Motor neuron (in vitro differentiated cells): ENCODE measurements at regions not wholly inside any gene's neighbourhood (a gene's known extent, or its start where the extent isn't known, plus 50 kb on each side); places are given as distances from the start of the nearest gene placed in this dataset.
A peak's percentile ranks its signal among the peaks of the same experiment; 100 is the strongest.
"Not testable (repeated sequence)": the region's sequence is repeated elsewhere in the genome, so short reads cannot be mapped to it uniquely, and the experiment has no call there.

Source experiments
- ATAC-seq, 8 experiments: fragments of 200-7000 bp; cut with Tn5 transposase; replicated peaks in 6 of 8; 2 replicates each; pipeline ENCODE4 v1.8.0; 2021; ENCODE audit warnings: mild to moderate bottlenecking in 8 of 8, moderate library complexity in 8 of 8
- H3K27ac ChIP-seq, 2 donors: fragments of 250-450 bp; sonication (Bioruptor Pico); 2 replicates each; pipeline ENCODE4 v1.9.0; 2021; ENCODE audit warnings: antibody characterized with exemption in 2 of 2, mild to moderate bottlenecking in 2 of 2, moderate library complexity in 1 of 2
- H3K4me1 ChIP-seq, 2 donors: fragments of 250-450 bp; sonication (Bioruptor Pico); replicated peaks in 1 of 2; 2 replicates each; pipeline ENCODE4 v1.6.1; 2021; ENCODE audit warnings: antibody characterized with exemption in 2 of 2, mild to moderate bottlenecking in 2 of 2, moderate library complexity in 1 of 2
- H3K4me3 ChIP-seq, 5 donors: fragments of 250-450 bp; sonication (Bioruptor Pico); 2 replicates each; pipeline ENCODE4 v1.9.0; 2021; ENCODE audit warnings: antibody characterized with exemption in 5 of 5, mild to moderate bottlenecking in 5 of 5, moderate library complexity in 4 of 5
- WGBS, 10 experiments: fragments of 450-650 bp; shearing (Covaris generic); methylation state at CpG; one replicate each; pipeline ENCODE4 v1.0.0; 2022; 5-methylcytosine and 5-hydroxymethylcytosine counted together
- in situ Hi-C, 9 experiments: fragments of 400-800 bp; cut with MboI; loops; one replicate each; pipeline ENCODE4 v1.15.0; 2021; ENCODE audit warnings: low sequenced_read_pairs in 9 of 9, low pct_unique_long_range_greater_than_20kb in 2 of 9; ENCODE audit not compliant: unreplicated experiment in 9 of 9

DNA sequence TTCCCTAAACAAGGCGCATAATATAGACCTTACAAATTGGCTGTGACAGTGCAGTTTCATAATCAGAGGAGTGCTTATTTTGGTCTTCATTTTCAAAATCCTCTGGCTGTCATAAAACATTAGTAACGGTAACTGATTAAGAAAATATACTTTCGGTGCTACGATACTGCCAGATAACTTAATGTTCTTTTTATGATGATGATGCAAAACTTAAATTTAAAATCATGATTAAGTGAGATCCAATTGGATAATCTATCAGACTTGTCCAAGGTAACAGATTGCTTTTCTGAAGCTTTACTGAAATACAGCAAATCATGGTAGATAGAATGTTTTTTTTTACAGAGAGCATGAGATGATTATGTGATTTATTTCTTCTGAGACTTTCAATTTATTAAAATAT lies 364.2 kb upstream of the CNTN3 start:
- 65 to 100% (median 89%) methylated on average over 1 to 4 of the region's 4 CpGs for WGBS, 10 experiments
- in situ Hi-C loops, result loop anchor here in 1 of 9 experiments (25.0 kb wide), 3 partner anchors 316 to 1091 kb away; no protein-coding TSS in a partner anchor
- Histone ChIP-seq H3K4me3 (no peak overlapping the region), H3K4me1 (no peaks in the 10 kb centered on the region), H3K27ac (no peak overlapping the region)
- no peak for ATAC-seq

DNA sequence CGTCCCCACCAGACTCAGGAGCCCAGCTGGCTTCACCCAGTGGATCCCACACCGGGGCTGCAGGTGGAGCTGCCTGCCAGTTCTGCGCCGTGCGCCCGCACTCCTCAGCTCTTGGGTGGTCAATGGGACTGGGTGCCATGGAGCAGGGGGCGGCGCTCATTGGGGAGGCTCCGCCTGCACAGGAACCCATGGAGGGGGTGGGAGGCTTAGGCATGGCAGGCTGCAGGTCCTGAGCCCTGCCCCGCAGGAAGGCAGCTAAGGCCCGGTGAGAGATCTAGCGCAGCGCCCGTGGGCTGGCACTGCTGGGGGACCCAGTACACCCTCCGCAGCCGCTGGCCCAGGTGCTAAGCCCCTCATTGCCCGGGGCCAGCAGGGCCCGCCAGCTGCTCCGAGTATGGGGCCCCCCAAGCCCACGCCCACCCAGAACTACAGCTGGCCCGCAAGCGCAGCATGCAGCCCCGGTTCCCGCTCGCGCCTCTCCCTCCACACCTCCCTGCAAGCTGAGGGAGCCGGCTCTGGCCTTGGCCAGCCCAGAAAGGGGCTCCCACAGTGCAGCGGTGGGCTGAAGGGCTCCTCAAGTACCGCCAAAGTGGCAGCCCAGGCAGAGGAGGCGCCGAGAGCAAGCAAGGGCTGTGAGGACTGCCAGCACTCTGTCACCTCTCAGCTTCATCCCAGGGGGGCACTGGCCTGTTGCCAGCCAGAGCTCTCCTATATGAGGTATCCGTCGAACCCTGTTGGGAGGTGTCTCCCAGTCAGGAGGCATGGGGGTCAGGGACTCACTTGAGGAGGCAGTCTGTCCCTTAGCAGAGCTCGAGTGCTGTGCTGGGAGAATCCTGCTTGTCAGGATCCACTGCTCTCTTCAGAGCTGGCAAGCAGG lies 370.8 kb upstream of the CNTN3 start:
- ATAC-seq, H3K4me1 ChIP-seq, H3K4me3 ChIP-seq, H3K27ac ChIP-seq: not testable (repeated sequence)
- in situ Hi-C loops, result loop anchor here in 1 of 9 experiments (25.0 kb wide), 3 partner anchors 323 to 1098 kb away; no protein-coding TSS in a partner anchor
- WGBS, 10 experiments, result 40 to 94% methylated on average over 1 to 3 of the region's 34 CpGs; no CpG with 5 or more reads in 8 of the 10 experiments

DNA sequence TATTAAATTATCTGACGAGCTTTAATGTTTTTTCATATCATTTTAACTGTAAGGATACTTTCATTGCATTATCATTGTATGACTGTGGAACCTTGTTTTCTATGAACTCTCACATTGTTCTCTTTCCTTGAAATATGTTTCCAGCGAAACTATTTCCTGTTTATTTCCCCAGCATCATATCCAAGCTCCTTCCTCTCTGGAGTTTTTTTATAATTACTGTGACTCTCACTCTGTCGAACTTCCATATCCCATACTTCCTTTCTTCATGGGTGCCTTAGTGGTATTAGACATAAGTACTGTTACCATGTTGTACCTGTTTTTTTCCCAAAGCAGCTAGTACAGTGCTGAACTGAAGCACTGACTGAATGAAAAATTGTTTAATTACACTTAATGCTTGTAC lies 373.6 kb upstream of the CNTN3 start:
- WGBS, 10 experiments, result 14 to 100% (median 78%) methylated on average over 3 of the region's 3 CpGs; no CpG with 5 or more reads in 1 of the 10 experiments
- no peak overlapping the region for H3K4me3 ChIP-seq
- no peak for ATAC-seq
- no peaks in the 10 kb centered on the region for H3K4me1 ChIP-seq
- H3K27ac ChIP-seq, result no peak overlapping the region
- in situ Hi-C loops, result loop anchor here in 1 of 9 experiments (25.0 kb wide), 3 partner anchors 326 to 1101 kb away; no protein-coding TSS in a partner anchor

DNA sequence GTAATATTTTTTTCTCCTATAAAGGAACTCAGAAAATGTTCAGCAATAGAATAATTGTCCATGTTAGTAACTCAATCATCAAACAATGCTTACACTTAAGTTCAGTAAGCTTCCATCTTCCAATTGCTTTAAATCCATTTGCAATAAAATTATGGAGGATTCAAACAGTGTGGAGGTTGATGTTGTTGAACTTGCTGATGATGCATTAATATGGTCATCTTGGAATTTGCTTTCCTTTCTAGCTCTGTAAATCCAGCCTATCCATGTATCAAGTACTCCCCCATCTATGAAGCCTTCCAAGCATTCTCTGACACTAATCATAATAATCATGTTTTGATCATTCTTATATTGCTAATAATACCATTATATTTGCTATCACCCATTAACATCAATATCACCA lies 378.4 kb upstream of the CNTN3 start:
- H3K4me1 ChIP-seq, result no peaks in the 10 kb centered on the region

DNA sequence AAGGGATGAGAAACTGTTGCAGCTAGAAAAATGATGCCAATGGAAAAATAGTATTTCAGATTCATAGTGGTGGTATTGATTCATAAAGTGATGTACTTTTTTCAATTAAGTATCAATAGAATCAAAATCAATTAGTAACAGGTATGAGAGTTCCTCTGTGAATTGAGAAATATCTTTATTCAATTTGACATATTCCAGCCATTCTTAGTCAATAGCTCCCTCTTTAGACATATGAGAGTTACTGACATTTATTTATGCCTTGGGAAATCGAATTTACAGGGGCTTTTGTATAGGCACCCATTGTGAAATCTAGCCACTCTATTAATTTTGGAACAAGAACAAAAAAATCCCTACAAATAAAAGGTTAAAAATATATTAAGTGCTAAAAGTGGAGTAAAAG lies 386.9 kb upstream of the CNTN3 start:
- ATAC-seq, result no peak
- WGBS, 10 experiments, result 0 to 29% (median 6%) methylated on average over 1 of the region's 1 CpG; no CpG with 5 or more reads in 2 of the 10 experiments
- Histone ChIP-seq H3K4me3 (no peak overlapping the region), H3K27ac (no peak overlapping the region), H3K4me1 (peaks cover 0 to 4% of the 10 kb centered on the region in 2 donors)
- in situ Hi-C loops, result no loop called here

More for the DNA sequence above, 378.4 kb upstream of the CNTN3 start:
- in situ Hi-C loops, result loop anchor here in 1 of 9 experiments (25.0 kb wide), 3 partner anchors 331 to 1106 kb away; no protein-coding TSS in a partner anchor
- Histone ChIP-seq H3K4me3 (no peak overlapping the region), H3K27ac (no peak overlapping the region)
- ATAC-seq, result no peak

DNA sequence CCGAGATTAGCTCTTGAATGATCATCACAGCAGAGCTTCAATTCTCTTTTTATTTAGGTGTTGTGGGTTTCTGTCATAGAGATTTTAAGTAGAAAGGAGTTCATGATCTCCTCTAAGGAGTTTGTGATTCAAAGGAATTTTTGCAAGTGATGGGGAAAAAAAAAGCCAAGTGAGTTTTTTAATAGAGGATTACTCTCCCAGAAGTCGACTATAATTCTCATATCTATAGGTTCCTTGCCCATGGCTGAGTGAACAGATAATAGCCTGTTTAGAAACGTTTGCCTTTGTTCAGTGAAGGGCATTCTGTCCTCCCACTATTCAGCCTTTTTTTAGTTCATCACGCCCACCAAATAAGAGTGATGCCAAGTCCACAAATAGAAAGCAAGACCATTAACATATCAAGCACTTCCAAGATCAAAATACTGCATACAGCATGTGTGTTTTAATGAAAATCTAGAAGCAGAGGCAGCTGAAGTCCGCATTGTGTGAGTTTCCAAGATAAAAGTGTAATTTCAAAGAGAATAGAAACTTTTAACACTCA lies 398.4 kb upstream of the CNTN3 start:
- peaks cover 13 to 15% of the 10 kb centered on the region in 2 donors for H3K4me1 ChIP-seq
- no peak overlapping the region for H3K27ac ChIP-seq
- H3K4me3 ChIP-seq, result no peak overlapping the region
- in situ Hi-C loops, result no loop called here
- WGBS, 10 experiments, result 5 to 61% (median 26%) methylated on average over 2 to 5 of the region's 5 CpGs
- peak in 6 of 8 experiments; percentile 25 to 72 (median 68) for ATAC-seq

DNA sequence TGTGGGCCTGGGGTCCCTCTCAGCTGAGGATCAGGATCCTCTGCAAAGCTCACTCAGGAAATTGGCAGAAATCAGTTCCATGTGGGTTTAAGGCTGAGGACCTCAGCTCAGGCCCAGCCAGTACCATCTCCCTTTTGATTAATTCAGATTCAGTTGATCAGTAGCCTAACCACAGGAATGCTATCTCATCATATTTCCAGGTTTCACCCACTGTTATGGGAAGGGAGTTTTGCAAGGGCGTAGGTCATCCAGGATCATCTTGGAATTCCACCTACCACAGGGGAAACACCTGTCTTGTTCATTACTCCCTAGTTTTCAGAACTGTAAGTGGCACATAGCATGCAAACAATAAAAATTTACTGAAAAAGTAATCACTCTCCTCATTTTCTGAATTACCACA lies 399.5 kb upstream of the CNTN3 start:
- no peak overlapping the region for H3K27ac ChIP-seq
- H3K4me1 ChIP-seq, result peaks cover 13 to 15% of the 10 kb centered on the region in 2 donors
- in situ Hi-C loops, result no loop called here
- ATAC-seq, result peak in 5 of 8 experiments; percentile 10 to 80 (median 46)
- no peak overlapping the region for H3K4me3 ChIP-seq
- 17 to 100% (median 94%) methylated on average over 1 of the region's 1 CpG; no CpG with 5 or more reads in 2 of the 10 experiments for WGBS, 10 experiments

DNA sequence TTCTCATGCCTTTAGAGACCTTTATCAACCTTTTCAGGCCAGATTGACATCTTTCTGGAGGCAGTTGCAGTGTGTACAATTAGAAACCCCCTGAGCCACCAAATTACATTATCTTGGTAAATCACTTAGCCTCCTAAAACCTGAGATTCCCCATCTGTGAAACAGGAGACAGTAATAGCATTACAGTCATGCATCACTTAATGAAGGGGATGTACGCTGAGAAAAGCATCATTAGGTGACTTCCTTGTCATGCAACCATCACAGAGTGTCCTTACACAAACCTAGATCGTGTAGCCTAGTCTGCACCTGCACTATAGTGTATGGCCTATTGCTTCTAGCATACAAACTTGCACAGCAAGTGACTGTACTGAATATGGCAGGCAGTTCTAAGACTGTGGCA lies 400.8 kb upstream of the CNTN3 start:
- WGBS, 10 experiments, result 83 to 100% (median 96%) methylated on average over 1 to 2 of the region's 2 CpGs; no CpG with 5 or more reads in 7 of the 10 experiments
- Histone ChIP-seq H3K4me1 (peaks cover 13 to 15% of the 10 kb centered on the region in 2 donors), H3K27ac (no peak overlapping the region), H3K4me3 (no peak overlapping the region)
- ATAC-seq, result no peak
- in situ Hi-C loops, result no loop called here

DNA sequence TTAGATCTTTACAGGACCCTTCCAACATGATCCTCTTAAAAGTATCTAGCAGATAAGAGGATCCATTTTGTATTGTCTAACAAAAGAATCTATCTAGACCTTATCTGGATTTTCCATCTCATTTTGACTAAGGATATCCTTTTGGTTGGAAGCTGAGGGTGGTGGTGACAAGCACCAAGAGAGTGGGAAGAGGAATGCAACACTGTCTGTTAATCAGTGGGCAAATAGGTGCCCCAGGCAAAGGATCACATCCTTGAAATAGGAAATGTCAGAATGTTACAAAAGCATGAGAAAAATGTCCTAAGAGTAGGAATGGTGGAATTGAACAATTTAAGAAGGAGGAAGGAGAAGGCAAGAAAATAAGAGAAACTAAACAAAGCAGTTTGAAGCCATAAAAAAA lies 420.7 kb upstream of the CNTN3 start:
- in situ Hi-C loops, result no loop called here
- no peak overlapping the region for H3K27ac ChIP-seq
- no peak overlapping the region for H3K4me3 ChIP-seq
- no peaks in the 10 kb centered on the region for H3K4me1 ChIP-seq
- no peak for ATAC-seq

DNA sequence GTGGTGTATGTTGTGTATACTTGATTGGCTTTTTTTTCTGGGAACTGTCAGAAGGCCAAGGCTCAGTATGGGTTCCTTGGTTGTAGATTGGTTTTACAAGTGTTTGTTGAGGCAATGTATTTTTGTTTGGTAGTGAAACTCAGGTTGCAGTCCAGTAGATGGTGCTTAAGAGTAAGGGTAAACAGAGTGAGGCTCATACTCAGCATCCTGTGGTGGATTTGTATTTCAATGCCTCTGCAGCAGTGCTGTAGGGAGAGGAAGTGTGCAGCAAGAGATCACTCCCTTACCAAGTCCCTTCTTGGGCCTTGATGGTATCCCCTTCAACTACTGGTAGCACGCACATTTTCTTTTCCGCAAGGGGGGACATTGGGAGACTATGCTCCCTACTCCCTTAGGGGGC lies 428.5 kb upstream of the CNTN3 start:
- Histone ChIP-seq H3K27ac (no peak overlapping the region), H3K4me3 (no peak overlapping the region), H3K4me1 (no peaks in the 10 kb centered on the region)
- in situ Hi-C loops, result no loop called here
- peak in 2 of 8 experiments; percentile 29 to 31 for ATAC-seq
- WGBS, 10 experiments, result 100% methylated on average over 1 to 2 of the region's 2 CpGs; no CpG with 5 or more reads in 6 of the 10 experiments

DNA sequence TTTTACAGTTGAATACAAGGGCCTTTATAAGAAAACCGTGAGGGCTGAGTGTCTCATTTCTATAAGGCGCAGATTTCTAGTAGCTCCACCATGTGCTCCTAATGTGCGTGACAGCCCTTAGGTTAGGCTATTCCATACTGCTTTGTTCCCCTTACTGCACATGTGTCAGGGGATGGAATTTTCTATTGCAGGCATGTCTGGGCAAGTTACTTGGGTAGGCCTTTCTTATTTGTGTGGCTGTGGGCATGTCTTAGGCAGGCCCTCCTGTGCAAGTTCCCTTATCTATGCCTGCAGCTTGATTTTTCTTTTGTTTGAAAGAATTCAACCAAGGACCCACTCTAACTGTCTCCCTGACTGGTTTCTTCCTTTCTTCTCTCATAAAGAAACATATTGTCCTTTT lies 434.2 kb upstream of the CNTN3 start:
- Histone ChIP-seq H3K4me1 (no peaks in the 10 kb centered on the region), H3K4me3 (no peak overlapping the region), H3K27ac (no peak overlapping the region)
- in situ Hi-C loops, result no loop called here
- WGBS, 10 experiments, result 67 to 100% (median 80%) methylated on average over 1 to 3 of the region's 3 CpGs; no CpG with 5 or more reads in 5 of the 10 experiments
- ATAC-seq, result peak in 1 of 8 experiments; percentile 57

DNA sequence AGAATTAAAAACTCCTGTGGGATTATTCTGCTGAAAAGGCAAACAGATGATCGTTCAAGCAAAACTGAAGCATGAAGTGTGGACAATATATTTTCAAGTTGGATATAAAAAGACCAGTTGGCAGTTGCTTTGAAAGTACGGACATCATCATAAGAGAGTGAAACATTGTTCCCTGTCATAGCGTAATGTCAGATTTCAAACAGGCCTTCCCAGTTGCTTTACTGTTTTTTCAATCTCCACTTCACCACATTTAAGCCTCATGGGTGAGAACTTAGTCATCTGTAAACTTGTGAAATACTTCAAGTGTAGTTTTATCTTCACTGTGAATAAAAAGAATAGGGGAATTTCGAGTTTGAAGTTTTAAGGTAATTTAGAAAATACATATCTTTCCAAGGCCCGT lies 435.1 kb upstream of the CNTN3 start:
- in situ Hi-C loops, result no loop called here
- H3K4me3 ChIP-seq, result no peak overlapping the region
- 34 to 100% (median 81%) methylated on average over 1 to 5 of the region's 5 CpGs for WGBS, 10 experiments
- ATAC-seq, result no peak
- H3K27ac ChIP-seq, result no peak overlapping the region
- no peaks in the 10 kb centered on the region for H3K4me1 ChIP-seq

DNA sequence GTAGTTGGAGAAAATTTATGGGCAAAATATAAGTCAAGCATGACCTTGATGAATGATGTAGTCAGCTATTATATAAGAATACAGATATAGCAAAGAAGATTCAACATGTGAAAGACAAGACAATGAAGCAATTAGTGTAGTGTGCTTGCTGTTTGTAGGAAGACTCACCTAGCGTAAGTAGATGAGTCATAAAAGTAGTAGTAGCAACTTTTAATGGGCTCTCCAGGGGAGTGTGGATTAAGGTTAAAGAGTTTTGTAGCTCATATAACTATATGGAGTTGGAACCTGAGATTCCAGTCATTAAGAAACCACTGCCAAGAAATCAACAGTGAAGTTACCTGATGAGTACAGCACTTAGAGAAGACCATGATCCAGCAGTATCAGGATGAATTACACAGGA lies 444.7 kb upstream of the CNTN3 start:
- no peak for ATAC-seq
- in situ Hi-C loops, result no loop called here
- Histone ChIP-seq H3K4me3 (no peak overlapping the region), H3K27ac (no peak overlapping the region), H3K4me1 (peaks cover 0 to 6% of the 10 kb centered on the region in 2 donors)
- WGBS, 10 experiments, result 0 to 100% (median 80%) methylated on average over 1 of the region's 1 CpG; no CpG with 5 or more reads in 3 of the 10 experiments
